ENCODE measurements at regions not wholly inside any gene's neighbourhood (a gene's known extent, or its start where the extent isn't known, plus 50 kb on each side); places are given as distances from the start of the nearest gene placed in this dataset.

GRCh38 chr10:34920578-34920977 lies 105.5 kb upstream of the PARD3 start:
- TF ChIP-seq EZH2 (IDR thresholded peaks at IDR 0.05; ENCODE audit: insufficient read depth, poor library complexity, severe bottlenecking) = no peak
- TF ChIP-seq EZH2phosphoT487 (IDR thresholded peaks at IDR 0.05; ENCODE audit: insufficient read depth, low read depth) = no peak
